ENCODE measurements at regions not wholly inside any gene's neighbourhood (a gene's known extent, or its start where the extent isn't known, plus 50 kb on each side); places are given as distances from the start of the nearest gene placed in this dataset.
A peak's percentile ranks its signal among the peaks of the same experiment; 100 is the strongest.

DNA sequence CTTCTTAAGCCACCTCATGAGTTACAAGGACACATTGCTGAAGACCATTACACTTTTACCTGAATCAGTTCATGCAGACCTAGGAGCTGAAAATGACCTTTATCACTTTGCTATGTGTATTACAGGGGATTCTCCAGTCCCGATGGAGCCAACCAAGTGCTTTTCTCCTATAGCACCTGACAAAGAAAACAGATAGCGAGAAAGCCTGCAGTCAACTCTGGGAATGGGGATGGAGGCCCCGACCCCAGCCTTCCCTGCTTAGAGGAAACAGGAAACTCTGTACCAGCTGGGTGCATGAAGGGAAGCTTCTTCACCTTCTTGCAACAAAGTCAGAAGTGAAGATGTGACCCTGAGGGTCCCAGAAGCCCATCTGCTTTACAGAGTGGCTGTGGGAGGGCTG, 168.3 kb upstream of the SEMA6D start:
- TF ChIP-seq, protein P1, sequence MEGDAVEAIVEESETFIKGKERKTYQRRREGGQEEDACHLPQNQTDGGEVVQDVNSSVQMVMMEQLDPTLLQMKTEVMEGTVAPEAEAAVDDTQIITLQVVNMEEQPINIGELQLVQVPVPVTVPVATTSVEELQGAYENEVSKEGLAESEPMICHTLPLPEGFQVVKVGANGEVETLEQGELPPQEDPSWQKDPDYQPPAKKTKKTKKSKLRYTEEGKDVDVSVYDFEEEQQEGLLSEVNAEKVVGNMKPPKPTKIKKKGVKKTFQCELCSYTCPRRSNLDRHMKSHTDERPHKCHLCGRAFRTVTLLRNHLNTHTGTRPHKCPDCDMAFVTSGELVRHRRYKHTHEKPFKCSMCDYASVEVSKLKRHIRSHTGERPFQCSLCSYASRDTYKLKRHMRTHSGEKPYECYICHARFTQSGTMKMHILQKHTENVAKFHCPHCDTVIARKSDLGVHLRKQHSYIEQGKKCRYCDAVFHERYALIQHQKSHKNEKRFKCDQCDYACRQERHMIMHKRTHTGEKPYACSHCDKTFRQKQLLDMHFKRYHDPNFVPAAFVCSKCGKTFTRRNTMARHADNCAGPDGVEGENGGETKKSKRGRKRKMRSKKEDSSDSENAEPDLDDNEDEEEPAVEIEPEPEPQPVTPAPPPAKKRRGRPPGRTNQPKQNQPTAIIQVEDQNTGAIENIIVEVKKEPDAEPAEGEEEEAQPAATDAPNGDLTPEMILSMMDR (conservative IDR thresholded peaks at IDR 0.05; ENCODE audit: control insufficient read depth, insufficient read depth, low read depth, low read length) = no peak
- no peak overlapping the region for H3K4me3 ChIP-seq (ENCODE audit: control insufficient read depth, low read depth, low read length)
- DNase-seq (ENCODE audit: low read depth) = no peak

DNA sequence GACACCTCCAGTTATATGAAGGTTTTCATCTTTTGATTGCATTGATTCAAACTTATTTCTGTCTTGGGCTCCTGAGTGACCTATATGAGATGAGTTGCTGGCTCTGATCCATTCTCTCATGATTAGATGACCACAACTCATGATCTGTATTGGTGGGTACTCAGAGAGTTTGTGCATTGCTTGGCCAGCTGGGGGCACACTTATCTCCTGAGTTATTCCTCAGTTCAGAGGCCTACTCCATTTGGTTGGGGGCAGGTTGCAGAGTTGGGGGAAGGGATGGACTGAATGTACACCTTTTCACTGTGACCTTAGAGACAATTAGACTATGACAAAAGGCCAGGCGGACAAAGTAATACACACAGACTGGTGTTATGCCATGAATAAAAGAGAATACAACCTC, 166.2 kb upstream of the SEMA6D start:
- DNase-seq (ENCODE audit: low read depth) = peak; percentile 1
- TF ChIP-seq, protein P1 (conservative IDR thresholded peaks at IDR 0.05; ENCODE audit: control insufficient read depth, insufficient read depth, low read depth, low read length) = no peak
- H3K4me3 ChIP-seq (ENCODE audit: control insufficient read depth, low read depth, low read length) = no peak overlapping the region

DNA sequence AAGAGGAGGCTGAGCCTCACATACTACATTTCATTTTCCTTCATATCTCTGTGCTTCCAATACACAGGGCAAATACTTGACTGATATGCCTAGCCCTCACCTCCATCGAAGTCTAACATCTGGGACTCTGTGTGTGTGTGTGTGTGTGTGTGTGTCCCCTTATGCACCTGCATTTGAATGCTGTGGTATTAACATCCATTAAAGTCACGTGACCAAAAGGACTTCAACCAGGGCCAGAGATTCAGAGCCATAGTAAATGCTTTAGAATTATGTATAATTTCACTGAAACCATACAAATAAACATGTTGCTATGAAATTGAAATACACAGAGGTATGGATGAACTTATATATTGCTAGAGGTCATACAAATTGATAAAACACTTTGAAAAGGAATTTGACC, 165.8 kb upstream of the SEMA6D start:
- no peak for DNase-seq (ENCODE audit: low read depth)
- H3K4me3 ChIP-seq (ENCODE audit: control insufficient read depth, low read depth, low read length) = no peak overlapping the region
- TF ChIP-seq, protein P1 (conservative IDR thresholded peaks at IDR 0.05; ENCODE audit: control insufficient read depth, insufficient read depth, low read depth, low read length) = no peak

DNA sequence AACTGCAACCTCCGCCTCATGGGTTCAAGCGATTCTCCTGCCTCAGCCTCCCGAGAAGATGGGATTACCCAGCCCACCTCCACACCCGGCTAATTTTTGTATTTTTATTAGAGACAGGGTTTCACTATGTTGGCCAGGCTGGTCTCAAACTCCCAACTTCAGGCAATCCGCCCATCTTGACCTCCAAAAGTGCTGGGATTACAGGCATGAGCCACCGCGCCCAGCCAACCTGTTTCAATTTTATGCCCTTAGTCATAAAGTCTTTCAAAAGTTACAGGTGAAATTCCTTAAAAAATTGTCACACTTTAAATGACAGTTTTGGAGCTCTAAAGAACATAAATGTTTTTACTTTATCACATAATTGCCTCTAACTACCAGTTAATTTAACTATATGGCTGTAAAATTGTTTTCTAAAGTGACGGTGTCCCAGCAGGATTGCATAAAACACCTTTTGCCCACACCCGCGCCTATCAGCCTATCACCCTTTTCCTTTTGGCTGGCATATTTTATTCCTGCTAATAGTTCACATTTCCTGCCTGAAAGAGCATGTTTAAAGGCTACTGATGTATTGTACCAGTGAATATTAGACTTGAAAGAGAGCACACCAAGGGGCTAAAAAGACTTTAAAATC, 164.2 kb upstream of the SEMA6D start:
- no peak overlapping the region for H3K4me3 ChIP-seq (ENCODE audit: control insufficient read depth, low read depth, low read length)
- DNase-seq (ENCODE audit: low read depth) = no peak
- TF ChIP-seq, protein P1 (conservative IDR thresholded peaks at IDR 0.05; ENCODE audit: control insufficient read depth, insufficient read depth, low read depth, low read length) = no peak

DNA sequence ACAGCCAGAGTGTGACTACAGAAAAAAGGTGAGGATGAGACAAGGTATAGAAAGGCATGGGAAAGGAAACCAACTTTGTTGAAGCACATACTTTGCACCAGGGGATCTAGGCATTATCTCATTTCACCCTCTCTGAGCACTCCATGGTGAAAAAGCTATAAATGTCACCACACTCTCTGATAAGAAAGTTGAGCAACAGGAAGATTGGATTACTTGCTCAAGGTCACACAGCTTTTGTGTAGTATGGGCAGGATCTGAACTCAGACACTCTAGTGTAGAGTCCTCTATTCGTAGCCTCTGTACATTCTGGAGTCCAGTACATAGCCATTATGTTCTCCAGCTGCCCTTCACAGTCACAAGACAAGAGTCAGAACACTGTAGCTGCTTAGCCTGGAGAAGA, 163.4 kb upstream of the SEMA6D start:
- no peak for DNase-seq (ENCODE audit: low read depth)
- H3K4me3 ChIP-seq (ENCODE audit: control insufficient read depth, low read depth, low read length) = no peak overlapping the region
- TF ChIP-seq, protein P1 (conservative IDR thresholded peaks at IDR 0.05; ENCODE audit: control insufficient read depth, insufficient read depth, low read depth, low read length) = no peak

DNA sequence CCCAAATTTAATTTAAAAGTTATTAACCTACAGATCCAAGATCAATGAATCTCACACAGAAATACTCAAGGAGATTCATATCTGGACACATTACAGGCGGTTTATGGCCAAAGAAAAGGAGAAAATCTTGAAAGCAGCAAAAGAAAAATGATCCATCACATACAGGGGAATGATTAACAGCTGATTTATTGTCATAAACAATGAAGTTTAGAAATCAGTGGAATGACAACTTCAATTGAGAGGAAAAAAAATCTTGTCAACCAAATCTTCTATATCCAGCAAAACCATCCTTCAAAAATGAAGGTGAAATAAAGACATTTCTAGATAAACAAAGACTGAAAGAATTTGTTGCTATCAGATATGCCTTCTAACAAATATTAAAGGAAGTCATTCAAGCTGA, 156.2 kb upstream of the SEMA6D start:
- TF ChIP-seq, protein P1 (conservative IDR thresholded peaks at IDR 0.05; ENCODE audit: control insufficient read depth, insufficient read depth, low read depth, low read length) = no peak
- no peak for DNase-seq (ENCODE audit: low read depth)

DNA sequence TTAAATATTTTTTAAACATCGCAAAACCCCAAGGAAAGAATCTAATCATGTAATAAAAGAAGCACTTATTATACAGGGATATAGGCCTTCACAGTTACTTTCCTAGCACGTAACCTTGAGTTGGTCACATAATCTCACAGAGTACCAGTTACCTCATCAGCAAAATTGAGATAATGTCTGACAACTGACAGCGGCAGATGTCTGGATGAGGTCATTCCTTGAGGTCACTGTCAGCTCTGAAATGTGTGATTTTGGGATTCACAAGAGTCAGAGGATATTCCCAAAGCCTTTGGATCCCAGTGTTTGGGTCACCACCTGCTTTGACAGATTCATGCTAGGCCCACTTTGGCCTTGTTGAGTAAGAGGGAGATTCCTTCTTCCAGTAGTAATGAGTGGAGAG, 151.4 kb upstream of the SEMA6D start:
- no peak for DNase-seq (ENCODE audit: low read depth)
- no peak overlapping the region for H3K4me3 ChIP-seq (ENCODE audit: control insufficient read depth, low read depth, low read length)
- TF ChIP-seq, protein P1 (conservative IDR thresholded peaks at IDR 0.05; ENCODE audit: control insufficient read depth, insufficient read depth, low read depth, low read length) = no peak

More for the DNA sequence above, 156.2 kb upstream of the SEMA6D start:
- H3K4me3 ChIP-seq (ENCODE audit: control insufficient read depth, low read depth, low read length) = no peak overlapping the region
